ENCODE measurements at regions not wholly inside any gene's neighbourhood (a gene's known extent, or its start where the extent isn't known, plus 50 kb on each side); places are given as distances from the start of the nearest gene placed in this dataset.

DNA sequence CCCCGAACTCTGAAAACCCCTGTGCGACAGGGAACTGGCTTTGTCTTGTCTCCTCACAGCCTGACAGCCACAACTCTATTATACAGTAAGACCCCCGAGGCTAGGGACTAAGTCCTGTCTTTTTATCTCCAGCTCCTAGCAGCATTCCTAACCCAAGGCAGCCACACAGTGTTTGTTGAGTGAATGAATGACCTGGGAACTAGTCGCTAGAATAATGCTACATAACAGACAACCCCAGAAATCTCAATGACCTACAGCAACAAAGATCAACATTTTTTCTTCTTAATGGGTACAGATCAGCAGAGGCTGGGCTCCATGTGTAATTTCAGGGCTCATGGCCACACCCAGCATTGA lies 71.4 kb upstream of the TNRC6C start:
- no peak for DNase-seq (ENCODE audit: low read depth)

DNA sequence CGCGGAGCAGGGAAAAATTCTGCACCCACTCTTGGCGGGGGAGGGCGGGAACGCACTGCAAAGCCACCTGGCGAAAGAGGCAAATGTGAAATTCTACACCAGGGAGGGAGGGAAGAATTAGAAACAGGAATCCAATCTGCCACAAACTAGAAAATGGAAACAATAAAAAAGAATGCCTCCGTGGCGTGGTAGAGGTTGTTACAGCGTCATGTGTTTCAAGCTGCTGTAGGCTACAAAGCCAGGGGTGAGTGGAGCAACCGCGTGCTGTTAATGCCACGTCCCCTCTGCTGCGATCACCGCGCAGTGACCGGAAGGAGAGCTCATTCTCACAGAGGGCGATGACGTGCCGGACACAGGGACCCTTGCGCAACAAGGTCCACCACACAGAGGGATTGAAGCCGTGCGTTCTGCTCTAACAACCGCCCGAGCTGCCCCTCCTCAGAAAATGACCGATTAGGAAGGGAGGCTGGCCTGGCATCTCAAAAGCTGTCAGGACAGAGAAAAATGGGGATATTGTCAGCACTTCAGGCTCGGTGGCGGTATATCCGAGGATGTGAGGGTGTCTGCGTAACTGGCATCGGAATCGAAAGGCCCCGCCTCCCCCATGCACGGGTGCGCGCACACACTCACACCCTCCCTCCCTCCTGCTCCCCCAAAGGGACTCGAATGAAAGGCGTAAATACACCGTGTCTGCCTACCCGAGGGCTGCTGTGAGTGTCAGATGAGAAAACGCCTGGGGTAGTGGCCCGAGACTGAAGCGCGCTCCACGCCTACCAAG lies 70.8 kb upstream of the TNRC6C start:
- peak; percentile 46 for DNase-seq (ENCODE audit: low read depth)

GRCh38 chr17:77888242-77889134 lies 70.0 kb upstream of the TNRC6C start:
- no peak for DNase-seq (ENCODE audit: low read depth)

GRCh38 chr17:77889135-77889505 lies 69.4 kb upstream of the TNRC6C start:
- DNase-seq (ENCODE audit: low read depth): no peak

DNA sequence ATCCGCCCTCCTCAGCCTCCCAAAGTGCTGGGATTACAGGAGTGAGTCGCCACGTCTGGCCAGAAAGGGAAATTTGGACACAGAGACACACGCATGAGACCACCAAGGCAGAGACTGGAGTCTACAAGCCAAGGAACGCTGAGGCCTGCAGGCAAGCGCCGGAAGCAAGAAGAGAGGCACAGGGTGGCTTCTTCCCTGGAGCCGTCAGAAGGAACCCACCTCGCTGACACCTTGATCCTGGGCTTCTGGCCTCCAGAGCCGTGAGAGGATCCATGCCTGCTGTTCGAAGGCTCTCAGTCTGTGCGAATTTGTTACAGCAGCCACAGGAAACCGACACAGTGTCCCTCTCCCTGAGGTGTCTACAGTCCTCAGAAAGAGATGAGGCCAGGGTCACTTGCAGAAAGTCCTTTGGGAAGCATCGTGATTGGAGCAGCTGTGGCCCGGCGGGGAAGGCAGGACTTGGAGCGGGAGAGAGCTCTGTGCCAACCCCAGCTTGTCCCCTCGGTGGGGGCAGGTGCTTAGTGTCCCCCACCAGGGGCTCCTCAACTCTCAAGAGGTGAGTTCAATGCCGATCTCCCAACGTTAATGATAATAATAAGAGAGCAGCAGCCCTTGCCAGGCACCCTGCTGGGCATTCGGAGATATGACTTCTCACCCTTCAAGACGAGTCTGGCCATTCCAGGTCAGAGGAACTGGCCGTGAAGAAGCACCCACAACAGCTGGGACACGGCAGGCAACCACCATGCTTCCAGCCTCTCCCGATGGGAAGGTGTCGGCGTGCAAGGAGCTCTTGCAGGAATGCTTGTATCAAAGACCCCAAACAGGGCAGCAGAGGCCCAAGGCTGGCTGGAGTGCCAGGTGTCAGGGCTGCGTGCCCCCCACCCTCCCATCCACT lies 68.4 kb upstream of the TNRC6C start:
- no peak for DNase-seq (ENCODE audit: low read depth)

DNA sequence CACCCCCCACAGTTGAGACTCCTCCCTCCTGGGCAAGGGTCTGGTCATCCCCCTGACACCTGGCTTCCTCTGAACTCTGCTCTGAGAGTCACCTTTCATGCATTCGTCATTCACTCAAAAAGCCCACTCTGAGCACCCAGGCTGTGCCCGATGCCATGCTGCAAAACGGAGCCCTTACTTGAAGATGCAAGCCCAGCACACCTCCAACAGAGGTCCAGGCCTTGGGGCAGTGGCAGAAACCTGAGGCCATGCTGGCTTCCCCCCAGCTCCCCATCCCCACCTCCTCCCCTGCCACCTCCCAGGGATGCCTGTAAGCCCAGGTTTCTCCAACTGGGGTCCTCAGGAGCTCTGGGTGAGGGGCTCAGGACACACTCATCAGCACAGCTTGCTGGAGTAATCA lies 67.7 kb upstream of the TNRC6C start:
- no peak for DNase-seq (ENCODE audit: low read depth)

- DNase-seq (ENCODE audit: low read depth): no peak
These were observed 66.9 kb upstream of the TNRC6C start for GRCh38 chr17:77891602-77892001.

GRCh38 chr17:77892031-77892430 lies 66.5 kb upstream of the TNRC6C start:
- no peak for DNase-seq (ENCODE audit: low read depth)

DNA sequence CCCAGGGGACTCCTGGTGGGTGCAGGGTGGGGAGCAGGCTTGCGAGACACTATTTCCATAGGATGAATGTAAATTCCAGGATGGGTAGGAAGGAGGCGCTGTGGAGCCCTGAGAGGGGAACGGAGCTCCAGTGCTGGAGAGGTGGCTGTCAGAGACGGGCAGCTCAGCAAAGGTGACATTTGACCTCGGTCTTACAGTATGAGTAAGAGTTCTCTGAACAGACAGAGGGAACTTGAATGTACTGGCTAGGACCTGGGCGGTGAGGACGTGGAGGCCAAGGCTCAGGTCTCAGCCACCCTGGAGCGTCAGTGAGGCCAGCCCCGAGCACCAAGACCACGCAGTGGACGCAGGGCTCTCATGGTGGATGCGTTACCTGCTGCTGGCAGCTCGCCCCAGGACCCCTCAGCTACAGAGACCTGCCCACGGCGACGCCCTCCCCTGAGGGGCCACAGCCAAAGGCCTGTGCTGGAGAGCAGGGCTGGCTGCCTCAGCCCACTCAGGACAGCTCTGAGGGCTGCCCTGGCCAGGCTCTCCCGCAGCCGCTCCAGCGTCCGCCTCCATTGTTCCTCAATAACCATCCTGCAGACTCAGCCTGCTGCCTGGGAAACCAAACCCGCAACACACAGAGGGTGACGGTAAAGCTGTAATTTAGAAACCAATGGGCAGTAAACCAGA lies 65.9 kb upstream of the TNRC6C start:
- DNase-seq (ENCODE audit: low read depth): no peak

DNA sequence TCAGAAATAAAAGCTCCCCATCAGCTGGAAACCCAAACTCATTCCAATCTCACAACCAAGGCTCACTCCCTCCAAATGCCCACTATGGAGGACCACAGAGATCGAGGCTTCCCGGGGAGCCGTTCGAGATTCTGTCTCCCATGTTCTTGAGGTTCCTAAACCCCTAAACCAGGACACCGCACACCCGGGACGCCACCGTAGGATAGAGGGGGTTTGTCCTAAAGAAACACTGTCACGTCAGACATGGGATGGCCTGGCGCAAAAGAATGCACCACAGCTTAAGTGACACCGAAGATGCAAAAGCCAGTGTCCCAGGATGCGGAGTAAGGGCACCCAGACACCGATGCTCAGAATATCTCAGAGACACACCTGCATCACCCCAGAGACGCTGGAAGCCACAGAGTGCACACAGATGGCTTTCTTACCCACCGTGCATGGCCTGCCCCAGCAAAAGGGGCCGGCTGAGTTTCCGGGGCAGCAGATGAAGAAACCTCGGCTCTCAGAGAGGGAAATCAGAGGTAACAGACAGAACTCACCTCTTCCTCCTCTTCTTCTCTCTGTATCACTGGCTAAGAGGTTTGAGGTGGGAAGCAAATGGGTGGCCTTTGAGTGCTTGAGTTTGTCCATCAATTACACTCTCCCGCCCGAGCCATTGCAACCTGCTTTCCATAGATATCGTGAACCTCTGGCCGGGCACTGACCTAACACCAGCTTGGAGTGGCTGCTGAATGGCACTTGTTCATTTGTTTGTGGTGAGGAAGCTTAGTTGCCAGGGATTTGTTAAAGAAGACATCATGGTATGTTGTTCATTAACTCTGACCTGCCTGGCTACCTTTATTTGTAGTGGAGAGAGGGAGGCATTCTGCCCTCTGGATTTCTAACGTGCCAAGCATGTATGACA lies 65.1 kb upstream of the TNRC6C start:
- no peak for DNase-seq (ENCODE audit: low read depth)

DNA sequence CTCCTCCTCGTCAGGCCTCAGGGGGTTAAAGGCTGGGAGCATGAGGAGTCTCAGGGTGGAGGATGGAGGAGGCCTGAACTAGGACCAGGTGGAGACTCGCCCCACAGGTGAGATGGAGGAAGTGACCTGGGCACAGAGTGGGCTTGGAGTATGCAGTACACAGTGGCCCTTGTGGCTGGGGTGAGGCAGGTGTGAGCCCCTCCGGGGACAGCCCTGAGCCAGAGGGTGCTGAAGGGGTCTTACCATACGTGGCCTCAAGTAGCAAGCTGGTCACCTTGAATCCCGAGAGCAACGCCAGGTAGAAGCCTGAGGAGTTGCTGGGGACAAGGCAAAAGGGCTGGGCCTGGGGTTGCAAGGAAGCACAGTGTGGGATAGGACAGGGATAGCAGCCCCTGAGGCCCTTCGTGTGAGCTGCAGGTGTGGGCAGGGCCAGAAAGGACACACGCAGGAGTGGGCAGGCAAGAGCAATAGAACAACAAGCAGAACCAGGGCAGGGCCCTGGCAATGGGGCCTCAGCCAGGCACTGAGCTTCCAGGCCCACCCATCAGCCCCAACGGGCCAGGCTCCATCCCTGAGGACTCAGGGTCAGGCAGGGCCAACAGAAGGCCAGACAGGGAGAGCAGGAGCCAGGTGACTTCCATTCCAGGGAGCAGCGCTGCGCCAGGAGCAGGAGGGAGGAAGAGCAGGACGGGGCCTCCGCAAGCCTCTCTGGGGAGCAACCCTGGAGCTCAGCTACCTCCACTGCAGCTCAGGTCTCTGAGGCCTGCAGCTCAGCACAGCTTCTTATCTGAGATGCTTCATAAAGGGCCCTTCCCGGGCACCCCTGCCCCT lies 64.2 kb upstream of the TNRC6C start:
- no peak for DNase-seq (ENCODE audit: low read depth)

DNA sequence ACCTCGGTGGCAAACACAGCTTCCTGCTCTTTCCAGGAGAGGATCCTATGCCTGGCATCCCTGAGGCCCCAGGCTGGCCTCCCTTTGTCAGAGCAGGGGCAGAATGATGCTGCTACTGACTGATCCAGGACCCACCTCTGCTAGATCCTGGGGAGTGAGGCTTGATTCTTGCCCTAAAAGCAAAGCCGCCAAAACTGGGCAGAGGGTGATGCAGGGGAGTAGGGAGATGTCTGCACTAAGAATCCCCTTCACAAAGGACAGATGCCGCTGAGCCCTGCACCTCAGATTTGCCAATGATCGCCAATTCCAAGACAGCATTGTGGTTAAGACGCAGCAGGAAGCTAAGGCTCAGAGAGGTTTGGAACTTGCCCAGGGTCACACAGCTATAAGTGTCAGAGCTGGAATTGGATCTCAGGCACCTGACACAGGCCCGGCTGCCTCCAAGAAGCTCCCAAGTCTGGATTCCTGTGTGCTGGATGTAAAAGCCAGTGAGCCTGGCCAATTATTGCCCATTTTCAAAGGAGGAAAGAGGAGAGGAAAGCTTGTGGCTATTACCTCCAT lies 60.7 kb upstream of the TNRC6C start:
- no peak for DNase-seq (ENCODE audit: low read depth)

GRCh38 chr17:77898521-77899434 lies 59.7 kb upstream of the TNRC6C start:
- DNase-seq (ENCODE audit: low read depth): no peak

GRCh38 chr17:77899498-77899897 lies 59.0 kb upstream of the TNRC6C start:
- no peak for DNase-seq (ENCODE audit: low read depth)

- DNase-seq (ENCODE audit: low read depth): no peak
These were observed 57.0 kb upstream of the TNRC6C start for GRCh38 chr17:77901481-77901880.

DNA sequence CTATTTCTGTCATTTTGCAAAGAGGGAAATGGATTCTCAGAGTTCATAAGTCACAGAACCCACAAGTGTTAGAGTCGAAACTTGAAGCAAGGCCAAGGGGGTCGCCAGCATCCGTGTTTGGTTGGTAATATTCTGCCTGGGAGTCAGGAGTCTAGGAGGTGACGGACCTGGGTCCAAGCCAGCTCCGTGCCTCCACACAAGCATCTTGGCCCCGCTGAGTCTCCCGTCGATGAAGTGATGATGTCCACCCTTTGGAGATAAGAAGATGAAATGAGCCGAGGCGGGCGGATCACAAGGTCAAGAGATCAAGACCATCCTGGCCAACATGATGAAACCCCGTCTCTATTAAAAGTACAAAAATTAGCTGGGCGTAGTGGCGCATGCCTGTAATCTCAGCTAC lies 53.2 kb upstream of the TNRC6C start:
- DNase-seq (ENCODE audit: low read depth): no peak

DNA sequence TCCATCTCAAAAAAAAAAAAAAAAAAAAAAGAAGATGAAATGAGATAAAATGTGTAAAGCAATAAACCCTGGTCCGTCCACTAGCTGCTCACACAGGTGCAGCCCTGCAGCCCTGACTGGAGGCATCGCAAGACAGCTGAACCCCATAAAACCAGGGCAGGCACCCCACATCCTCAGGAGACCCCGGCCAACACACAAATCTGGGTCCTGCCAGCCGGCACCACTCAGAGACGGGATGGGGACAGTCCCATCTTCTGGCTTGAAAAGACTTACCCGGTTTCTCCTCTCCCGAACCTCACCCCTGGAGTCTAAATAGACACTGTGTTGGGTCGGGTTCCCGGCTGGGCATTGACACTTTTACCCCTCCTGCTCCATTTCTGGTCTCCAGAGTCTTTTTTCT lies 52.7 kb upstream of the TNRC6C start:
- no peak for DNase-seq (ENCODE audit: low read depth)

- no peak for DNase-seq (ENCODE audit: low read depth)
These were observed 52.1 kb upstream of the TNRC6C start for GRCh38 chr17:77906377-77906871.

All from GM04504 (cell line).